ENCODE measurements at regions not wholly inside any gene's neighbourhood (a gene's known extent, or its start where the extent isn't known, plus 50 kb on each side); places are given as distances from the start of the nearest gene placed in this dataset.

GRCh38 chr22:49417833-49418232 lies 409.8 kb downstream of the BRD1 start:
- no peak for DNase-seq (ENCODE audit: low read depth, low spot score)

DNA sequence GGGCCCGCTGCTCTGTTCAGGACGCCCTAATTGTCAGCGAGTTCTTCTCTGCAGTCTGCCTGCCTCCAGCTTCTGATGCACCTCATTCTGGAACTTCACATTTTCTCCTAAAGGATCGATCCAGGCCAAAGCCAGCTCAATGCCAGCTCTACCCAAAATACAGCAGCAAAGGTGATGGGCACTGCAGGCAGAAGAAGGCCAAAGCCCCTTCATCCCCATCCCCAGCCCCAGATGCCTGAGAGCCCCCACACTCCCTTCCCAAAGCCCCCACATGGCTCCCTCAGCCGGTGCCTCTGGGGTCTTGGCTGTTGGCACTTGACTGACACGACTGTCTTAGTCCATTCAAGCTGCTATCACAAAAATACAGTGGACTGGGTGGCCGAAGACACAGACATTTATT lies 410.3 kb downstream of the BRD1 start:
- DNase-seq (ENCODE audit: low read depth, low spot score), result no peak

- DNase-seq (ENCODE audit: low read depth, low spot score), result no peak
These were observed 412.3 kb downstream of the BRD1 start for GRCh38 chr22:49415151-49415951.

- DNase-seq (ENCODE audit: low read depth, low spot score), result no peak
These were observed 414.1 kb downstream of the BRD1 start for GRCh38 chr22:49413551-49413950.

DNA sequence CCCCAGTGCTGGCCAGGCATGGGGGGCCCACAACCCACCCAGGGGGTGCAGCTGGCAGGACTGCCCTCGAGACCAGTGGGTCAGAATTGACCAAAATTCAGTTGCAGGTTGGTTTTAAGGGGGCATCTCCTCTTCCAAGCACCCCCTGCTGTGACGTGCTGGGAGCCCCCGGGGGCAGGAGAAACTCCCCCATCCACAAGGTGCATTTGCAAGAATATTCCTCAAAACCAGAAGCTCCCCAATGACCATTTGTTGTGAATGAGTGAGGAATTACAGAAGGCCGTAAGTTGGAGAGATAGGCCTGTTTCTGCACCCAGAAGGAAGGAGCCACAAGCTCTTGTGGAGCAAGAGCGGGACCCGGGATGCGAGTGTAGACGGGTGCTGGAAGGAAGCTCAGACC lies 414.5 kb downstream of the BRD1 start:
- DNase-seq (ENCODE audit: low read depth, low spot score), result no peak

- no peak for DNase-seq (ENCODE audit: low read depth, low spot score)
These were observed 415.4 kb downstream of the BRD1 start for GRCh38 chr22:49412236-49412635.

DNA sequence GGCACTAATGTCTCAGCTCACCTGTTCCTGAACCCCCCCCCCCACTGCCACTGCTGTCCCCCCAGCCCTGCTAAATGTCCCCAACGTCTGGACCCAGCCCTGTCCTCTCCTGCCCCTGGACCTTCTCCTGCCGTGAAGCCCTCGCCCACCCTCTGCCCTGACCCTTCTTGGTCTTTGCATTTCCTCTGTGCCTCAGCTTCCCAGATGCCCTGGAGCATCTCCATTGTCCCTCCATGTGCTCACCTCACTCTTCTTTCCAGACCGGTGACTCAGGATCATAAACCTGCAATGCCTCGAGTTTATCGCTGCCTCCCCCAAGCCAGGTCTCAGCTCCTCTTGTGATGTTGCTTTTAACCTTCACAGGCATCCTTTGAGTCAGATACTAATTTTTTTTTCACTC lies 416.4 kb downstream of the BRD1 start:
- no peak for DNase-seq (ENCODE audit: low read depth, low spot score)

DNA sequence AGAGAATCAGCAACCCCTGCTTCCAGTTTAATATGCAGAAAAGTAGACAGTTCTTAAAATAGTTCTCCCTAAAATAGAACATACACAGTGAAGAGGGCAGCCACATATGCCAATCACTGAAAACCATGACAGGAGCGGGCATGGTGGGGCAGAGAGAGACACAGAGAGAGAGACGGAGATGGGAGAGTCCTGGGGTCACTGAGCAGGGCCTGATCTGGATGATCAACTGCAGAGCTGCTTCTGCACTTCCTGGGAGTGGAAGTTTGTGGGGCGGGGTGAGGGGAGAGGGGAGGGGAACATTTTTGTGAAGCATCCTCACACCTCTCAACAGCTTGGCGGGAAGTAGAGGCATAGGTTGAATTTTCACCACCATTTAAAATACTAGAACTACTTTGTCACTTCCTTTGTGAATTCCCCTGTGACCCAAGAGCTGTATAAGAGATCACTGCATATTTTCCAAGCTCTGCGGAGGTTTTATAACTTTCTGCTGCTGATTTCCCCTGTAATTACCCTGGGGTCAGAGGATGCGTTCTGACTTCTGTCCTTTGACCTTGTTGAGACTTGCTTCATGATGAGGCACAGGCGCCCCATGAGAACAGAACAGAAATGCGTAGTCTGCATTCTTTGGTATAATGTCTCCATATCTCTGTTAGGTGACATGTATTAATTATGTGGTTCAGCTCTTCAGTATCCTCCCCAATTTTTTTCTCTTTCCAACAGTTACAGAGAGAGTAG lies 419.4 kb downstream of the BRD1 start:
- no peak for DNase-seq (ENCODE audit: low read depth, low spot score)

DNA sequence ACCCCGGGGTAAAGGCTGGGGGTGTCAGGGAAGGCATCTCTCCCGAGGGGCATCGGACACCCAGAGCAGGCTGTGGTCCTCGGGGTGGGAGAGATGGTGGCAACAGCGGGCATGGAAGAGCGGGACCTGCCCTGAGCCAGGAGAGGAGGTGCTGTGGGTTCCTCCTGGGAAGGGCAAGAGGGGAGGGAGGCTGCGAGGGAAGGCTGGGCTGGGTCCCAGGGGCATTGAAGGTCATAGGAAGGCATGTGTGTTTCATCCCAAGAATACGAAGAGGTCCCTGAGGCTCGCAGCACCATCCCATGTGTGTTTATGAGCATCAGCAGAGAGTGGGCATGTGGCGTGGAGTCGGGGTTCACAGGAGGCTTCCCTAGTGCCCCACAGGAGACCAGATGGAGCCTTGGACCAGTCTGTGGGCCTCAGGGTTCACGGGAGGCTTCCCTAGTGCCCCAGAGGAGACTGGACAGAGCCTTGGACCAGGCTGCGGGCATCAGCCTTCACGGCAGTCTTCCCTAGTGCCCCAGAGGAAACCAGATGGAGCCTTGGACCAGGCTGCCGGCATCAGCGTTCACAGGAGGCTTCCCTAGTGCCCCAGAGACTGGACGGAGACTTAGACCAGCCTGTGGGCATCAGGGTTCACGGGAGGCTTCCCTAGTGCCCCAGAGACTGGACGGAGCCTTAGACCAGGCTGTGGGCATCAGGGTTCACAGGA lies 420.6 kb downstream of the BRD1 start:
- no peak for DNase-seq (ENCODE audit: low read depth, low spot score)

GRCh38 chr22:49406047-49406650 lies 421.5 kb downstream of the BRD1 start:
- no peak for DNase-seq (ENCODE audit: low read depth, low spot score)

DNA sequence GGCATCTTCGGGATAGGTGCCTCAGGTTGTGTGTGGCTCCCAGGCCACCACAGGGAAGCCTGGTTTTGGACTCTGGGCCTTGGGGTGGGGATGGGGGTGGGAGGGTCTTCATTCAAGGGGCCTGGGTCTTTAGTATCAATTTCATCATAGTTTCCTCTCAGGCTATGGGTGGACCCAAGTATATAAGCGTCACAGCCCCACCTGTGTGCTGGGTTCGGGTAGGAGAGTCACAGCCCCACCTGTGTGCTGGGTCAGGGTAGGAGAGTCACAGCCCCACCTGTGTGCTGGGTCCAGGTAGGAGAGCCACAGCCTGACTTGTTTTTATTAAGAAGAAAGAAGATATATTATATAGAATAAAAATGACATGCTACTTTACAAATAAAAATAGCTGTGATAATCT lies 422.1 kb downstream of the BRD1 start:
- DNase-seq (ENCODE audit: low read depth, low spot score), result no peak

DNA sequence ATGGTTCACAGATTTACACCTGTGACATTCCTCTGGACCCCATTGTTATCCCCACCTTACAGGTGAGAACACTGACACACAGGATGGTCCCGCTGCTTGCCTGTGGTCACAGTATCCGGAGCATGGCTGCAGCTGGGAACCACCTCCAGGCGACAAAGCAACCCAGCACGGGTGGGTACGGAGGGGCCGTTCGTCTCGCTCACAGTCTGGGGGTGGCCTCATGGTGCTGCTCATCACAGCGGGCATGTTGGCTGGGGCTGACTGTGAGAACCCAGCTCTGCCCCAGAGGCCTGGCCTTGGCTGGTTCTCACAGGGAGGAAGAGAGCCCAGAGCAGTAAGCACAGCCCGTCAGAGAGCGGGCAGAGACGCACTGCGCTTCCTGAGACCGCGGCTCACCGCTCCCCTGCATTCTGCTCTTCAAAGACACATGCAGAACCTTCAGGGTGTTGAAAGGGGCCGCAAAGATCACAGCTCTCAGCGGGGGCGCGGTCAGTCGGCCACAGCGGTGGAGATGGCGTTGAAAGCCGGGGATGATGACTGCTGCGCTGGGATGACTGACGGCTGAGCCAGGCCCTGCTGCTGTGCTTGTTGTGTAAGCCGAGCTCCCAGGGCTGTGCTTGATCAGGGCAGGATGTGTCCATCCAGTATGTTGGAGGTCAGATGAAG lies 423.0 kb downstream of the BRD1 start:
- no peak for DNase-seq (ENCODE audit: low read depth, low spot score)

GRCh38 chr22:49404020-49404419 lies 423.7 kb downstream of the BRD1 start:
- DNase-seq (ENCODE audit: low read depth, low spot score), result no peak

- no peak for DNase-seq (ENCODE audit: low read depth, low spot score)
These were observed 424.6 kb downstream of the BRD1 start for GRCh38 chr22:49403102-49403501.

DNA sequence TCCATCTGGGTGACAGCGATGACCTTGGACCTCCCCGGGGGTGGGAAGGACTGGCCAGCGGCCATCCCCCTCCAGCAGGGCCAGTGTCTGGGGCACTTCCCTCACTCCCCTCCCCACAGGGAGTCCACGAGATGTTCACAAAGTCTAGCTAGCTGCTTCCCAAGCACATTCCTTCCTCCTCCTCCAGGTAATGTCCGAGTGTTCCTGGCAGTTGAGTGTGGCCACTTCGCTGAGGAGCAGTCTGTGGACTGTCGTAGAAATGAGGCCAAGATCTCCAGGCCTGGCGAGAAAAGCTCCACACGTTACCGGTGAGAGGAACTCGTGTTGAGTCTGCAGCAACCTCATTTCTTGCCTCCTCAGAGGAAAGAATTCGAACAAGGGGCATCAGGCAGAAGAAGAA lies 425.5 kb downstream of the BRD1 start:
- DNase-seq (ENCODE audit: low read depth, low spot score), result no peak

GRCh38 chr22:49400941-49401598 lies 426.6 kb downstream of the BRD1 start:
- no peak for DNase-seq (ENCODE audit: low read depth, low spot score)

GRCh38 chr22:49400136-49400940 lies 427.3 kb downstream of the BRD1 start:
- DNase-seq (ENCODE audit: low read depth, low spot score), result no peak

DNA sequence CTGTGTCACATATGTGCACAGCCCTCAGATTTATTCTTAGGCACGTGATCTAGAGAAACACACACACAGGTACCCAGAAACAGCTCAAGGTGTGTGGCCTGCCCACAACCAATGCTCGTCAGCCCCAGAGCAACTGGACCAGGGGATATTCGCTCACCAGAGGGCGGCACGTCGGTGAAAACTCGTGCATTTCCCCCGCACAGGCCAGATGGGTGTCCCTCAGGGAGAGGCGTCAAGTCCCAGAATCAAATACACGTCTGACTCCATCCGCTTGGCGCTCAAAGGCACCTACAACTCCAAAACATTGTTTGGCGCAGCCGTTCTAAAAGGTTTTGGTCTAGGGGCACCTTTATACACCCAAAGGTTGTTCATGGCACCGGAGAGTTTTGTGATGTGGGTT lies 429.0 kb downstream of the BRD1 start:
- DNase-seq (ENCODE audit: low read depth, low spot score), result no peak

DNA sequence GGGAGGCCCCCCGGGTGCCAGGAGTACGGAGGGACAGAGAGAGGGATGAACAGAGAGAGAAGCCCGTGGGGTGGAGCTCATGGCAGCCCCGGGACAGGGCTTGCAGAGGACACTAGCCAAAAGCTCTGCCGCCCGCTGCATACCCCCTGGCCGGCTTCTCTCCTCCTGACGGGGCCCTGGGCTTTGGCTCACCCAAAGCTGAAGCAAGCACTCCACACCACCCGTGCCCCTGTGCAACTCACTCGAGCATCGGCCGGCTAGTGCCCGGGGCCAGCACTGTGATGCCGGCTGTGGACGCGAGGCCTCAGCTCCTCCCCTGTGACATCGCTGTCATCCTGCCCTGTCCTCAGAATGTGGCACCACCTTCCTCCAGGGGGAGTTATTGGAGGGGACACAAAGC lies 429.6 kb downstream of the BRD1 start:
- DNase-seq (ENCODE audit: low read depth, low spot score), result no peak

DNA sequence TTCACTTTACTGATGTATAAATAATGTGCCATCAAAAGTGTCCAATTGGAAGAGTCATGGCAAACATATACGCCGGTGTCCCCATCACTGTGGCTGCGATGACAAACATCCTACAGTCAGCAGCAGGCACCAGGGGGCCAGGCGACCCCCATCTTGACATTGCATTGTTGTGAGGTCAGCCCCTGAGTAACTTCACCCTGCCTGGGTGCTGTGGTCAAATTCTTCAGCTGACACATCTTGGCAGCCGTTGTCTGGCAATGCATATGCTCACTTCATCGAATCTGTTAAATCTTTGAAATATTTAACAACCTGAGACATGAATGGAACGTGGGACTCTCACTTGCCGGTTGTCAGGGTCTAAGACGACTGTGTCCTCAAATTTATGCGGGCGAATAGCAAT lies 430.9 kb downstream of the BRD1 start:
- DNase-seq (ENCODE audit: low read depth, low spot score), result no peak
